ENCODE measurements at regions not wholly inside any gene's neighbourhood (a gene's known extent, or its start where the extent isn't known, plus 50 kb on each side); places are given as distances from the start of the nearest gene placed in this dataset.

DNA sequence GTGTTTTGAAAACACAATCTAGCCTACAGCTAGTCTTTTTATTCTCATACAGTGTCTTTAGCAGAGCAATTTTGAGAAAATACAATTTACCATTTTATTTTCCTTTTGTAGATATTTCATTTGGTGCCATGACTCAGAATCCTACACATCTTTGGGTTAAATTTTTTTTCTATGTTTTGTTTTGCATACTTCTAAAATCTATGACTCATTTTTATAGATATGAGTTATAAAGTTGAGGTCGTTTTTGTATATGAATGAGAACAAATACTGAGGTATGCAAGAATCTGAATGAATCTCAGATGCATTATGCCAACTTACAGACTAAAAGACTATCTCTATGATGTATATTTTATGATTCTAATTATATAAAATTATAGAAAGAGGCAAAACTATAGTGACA, 206.5 kb upstream of the ANXA10 start:
- TF ChIP-seq, protein P1, sequence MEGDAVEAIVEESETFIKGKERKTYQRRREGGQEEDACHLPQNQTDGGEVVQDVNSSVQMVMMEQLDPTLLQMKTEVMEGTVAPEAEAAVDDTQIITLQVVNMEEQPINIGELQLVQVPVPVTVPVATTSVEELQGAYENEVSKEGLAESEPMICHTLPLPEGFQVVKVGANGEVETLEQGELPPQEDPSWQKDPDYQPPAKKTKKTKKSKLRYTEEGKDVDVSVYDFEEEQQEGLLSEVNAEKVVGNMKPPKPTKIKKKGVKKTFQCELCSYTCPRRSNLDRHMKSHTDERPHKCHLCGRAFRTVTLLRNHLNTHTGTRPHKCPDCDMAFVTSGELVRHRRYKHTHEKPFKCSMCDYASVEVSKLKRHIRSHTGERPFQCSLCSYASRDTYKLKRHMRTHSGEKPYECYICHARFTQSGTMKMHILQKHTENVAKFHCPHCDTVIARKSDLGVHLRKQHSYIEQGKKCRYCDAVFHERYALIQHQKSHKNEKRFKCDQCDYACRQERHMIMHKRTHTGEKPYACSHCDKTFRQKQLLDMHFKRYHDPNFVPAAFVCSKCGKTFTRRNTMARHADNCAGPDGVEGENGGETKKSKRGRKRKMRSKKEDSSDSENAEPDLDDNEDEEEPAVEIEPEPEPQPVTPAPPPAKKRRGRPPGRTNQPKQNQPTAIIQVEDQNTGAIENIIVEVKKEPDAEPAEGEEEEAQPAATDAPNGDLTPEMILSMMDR (IDR thresholded peaks at IDR 0.05) = no peak
- TF ChIP-seq POLR2A (IDR thresholded peaks at IDR 0.05) = no peak

All from adrenal gland (tissue), 5 donors.